Epithelial cell of proximal tubule (primary cell): ENCODE measurements at regions not wholly inside any gene's neighbourhood (a gene's known extent, or its start where the extent isn't known, plus 50 kb on each side); places are given as distances from the start of the nearest gene placed in this dataset.

Experiments
- DNase-seq: peaks from one replicate; pipeline ENCODE4 v3.0.0-alpha.2; 2011; ENCODE audit warnings: low read depth
- H3K4me3 ChIP-seq: 2 replicates; pipeline ENCODE4 v1.5.1; 2011; ENCODE audit warnings: low read depth, mild to moderate bottlenecking, low read length
- CTCF ChIP-seq: conservative IDR thresholded peaks from 2 replicates; pipeline ENCODE4 v1.5.1; 2012; ENCODE audit warnings: low read depth, mild to moderate bottlenecking, low read length

GRCh38 chr2:57370882-57371585 is 675.6 kb upstream of the VRK2 start:
- H3K4me3 ChIP-seq, result no peak overlapping the region
- no peak for TF ChIP-seq CTCF
- DNase-seq, result no peak

- no peak for DNase-seq
- H3K4me3 ChIP-seq, result no peak overlapping the region
- TF ChIP-seq CTCF, result no peak
These were observed 674.2 kb upstream of the VRK2 start for GRCh38 chr2:57372237-57372984.

- no peak for DNase-seq
- no peak overlapping the region for H3K4me3 ChIP-seq
- no peak for TF ChIP-seq CTCF
These were observed 673.1 kb upstream of the VRK2 start for GRCh38 chr2:57373530-57373929.

GRCh38 chr2:57376985-57377384 is 669.6 kb upstream of the VRK2 start:
- DNase-seq, result no peak
- TF ChIP-seq CTCF, result peak; percentile 39
- no peak overlapping the region for H3K4me3 ChIP-seq

- TF ChIP-seq CTCF, result no peak
- no peak for DNase-seq
- no peak overlapping the region for H3K4me3 ChIP-seq
These were observed 660.3 kb upstream of the VRK2 start for GRCh38 chr2:57386305-57386704.

DNA sequence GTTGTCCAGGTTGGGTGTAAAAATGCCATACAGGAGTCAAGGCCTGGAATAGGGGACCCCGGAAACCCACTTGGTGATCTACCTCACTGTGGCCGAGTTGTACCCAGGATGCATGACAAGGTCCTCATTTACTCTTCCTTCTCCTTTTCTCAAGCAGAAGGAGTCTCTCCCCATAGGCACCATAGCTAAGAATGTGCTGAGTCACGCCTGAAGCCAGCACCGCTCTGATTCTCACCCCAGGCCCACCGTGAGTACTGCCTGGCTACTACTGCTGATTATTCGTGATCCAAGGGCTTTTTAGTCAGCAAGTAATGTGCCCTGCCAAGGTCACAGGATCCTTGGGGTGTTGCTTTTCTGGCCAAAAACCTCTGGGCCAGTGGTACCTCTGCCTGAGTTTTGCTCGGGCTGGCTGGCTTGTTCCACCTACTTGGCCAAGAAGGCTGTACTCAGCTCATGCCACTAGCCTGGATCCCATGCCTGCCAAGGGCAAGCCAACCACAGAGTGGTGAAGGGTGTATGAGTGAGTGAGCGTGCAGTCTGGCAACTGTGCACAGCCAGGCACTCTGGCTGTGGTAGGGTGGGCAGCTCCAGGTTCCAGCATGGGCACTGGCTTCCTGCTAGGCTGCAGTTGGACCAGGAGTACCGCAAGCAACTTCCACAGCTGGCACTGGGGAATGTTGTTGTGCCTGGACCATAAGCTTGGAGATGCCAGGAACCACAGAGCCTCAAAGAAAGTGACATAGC is 650.1 kb upstream of the VRK2 start:
- DNase-seq, result no peak
- no peak for TF ChIP-seq CTCF
- H3K4me3 ChIP-seq, result no peak overlapping the region
